GM18867 (cell line): ENCODE measurements at regions not wholly inside any gene's neighbourhood (a gene's known extent, or its start where the extent isn't known, plus 50 kb on each side); places are given as distances from the start of the nearest gene placed in this dataset.

Source experiments
- ATAC-seq: cut with Tn5 transposase; IDR thresholded peaks from one replicate; pipeline ENCODE4 v1.9.1; 2021; ENCODE audit warnings: mild to moderate bottlenecking, moderate library complexity; ENCODE audit not compliant: unreplicated experiment

- ATAC-seq, result no peak
Measured at GRCh38 chr10:128461991-128462390, 335.8 kb upstream of the MKI67 start.

GRCh38 chr10:128462844-128463243 is 336.6 kb upstream of the MKI67 start:
- ATAC-seq, result no peak

- ATAC-seq, result no peak
Measured at GRCh38 chr10:128463991-128464760, 338.0 kb upstream of the MKI67 start.

DNA sequence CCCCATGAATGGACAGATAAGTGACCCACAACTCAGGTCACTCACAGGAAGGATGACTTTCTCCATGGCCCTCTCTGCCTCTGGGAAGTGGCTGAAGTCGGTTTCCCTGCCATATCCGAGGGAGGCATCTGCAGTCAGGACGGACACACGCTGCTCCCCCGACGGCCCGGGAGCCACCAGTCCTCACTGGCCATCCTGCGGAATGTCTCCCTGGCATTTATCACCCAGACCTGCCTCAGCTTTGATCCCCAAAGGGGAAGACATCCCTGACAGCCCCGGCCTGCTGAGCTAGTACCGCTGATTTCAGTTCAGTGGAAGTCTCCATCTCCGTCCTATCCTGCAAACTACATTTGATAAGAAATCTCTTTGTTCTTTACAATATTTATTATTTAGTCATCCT is 339.5 kb upstream of the MKI67 start:
- ATAC-seq, result no peak

- no peak for ATAC-seq
Measured at GRCh38 chr10:128466831-128467371, 340.7 kb upstream of the MKI67 start.

DNA sequence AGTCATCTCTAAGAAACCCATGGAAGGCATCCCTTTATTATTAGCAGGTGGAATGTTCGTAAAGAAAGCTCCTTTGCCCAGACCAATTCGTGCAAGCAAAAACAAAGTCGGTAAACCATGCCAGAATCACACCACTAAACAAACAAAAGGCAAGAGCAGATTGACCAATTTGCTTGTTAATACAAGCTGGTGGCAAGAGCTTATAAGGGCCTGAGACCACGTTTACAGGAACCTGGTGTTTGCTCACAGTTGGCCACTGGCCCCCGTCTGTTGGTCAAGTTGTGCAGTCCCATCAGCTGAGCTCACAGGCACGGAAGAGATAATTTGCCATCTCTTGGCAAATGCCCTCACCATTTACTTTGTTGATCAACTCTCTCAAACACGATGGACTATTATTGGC is 342.2 kb upstream of the MKI67 start:
- ATAC-seq, result no peak

- ATAC-seq, result no peak
Measured at GRCh38 chr10:128469515-128469914, 343.3 kb upstream of the MKI67 start.

GRCh38 chr10:128470321-128470965 is 344.2 kb upstream of the MKI67 start:
- no peak for ATAC-seq

- no peak for ATAC-seq
Measured at GRCh38 chr10:128471151-128471550, 344.9 kb upstream of the MKI67 start.

DNA sequence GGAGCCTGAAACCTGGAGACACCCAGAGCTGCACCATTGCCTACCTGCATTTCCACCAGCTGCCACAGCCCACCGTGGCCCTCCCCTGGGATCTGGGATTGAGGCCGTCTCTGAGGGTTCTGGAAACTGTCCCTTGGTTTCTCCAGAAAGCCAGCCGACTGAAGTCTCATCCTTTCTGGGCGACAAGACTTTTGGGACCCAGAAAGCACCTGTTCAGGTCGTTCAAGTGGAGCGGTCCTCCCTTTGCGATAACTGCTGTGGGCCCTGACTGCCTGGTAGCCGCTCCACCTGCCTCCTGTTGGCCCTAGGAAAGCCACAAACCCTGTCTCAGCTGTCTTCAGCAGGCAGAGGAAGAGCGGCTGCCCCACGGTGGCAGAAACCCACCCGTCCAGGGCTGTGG is 346.0 kb upstream of the MKI67 start:
- no peak for ATAC-seq

DNA sequence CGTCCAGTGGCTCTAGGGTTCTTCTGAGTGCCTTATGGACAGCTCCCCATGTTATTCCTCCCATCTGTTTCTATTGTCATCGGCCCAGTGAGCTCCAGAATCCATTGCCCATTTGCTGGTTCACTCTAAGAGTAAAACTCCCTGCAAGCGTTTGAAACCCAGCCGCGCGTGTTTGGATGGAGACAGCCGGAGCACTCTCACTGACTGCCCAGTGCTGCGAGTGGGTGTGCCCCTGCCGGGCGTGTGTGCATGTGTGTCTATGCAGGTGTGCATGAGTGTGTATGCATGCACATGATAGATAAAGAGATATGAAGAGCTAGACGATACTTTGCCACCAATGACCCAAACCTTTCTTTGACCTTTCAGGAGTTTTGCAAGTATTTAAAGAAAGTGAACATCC is 347.2 kb upstream of the MKI67 start:
- no peak for ATAC-seq

DNA sequence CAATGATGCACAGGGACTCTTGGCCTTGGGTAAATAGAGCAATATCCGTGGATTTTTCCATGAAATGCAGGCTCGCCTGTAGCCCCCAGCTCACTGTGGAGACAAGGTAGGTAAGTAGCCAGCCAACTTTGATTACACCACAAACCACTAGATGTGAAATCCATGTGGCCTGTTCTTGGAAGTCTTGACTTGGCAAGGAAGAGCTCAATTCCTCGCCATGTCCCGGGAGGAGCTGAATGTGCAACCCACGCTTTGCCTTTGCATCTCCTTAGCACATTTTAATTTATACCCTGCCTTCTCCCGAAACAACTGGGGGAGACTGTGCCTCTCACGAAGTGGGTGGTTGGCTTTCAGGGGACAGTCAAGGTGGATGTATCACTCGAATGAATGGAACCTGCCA is 347.7 kb upstream of the MKI67 start:
- ATAC-seq, result no peak

DNA sequence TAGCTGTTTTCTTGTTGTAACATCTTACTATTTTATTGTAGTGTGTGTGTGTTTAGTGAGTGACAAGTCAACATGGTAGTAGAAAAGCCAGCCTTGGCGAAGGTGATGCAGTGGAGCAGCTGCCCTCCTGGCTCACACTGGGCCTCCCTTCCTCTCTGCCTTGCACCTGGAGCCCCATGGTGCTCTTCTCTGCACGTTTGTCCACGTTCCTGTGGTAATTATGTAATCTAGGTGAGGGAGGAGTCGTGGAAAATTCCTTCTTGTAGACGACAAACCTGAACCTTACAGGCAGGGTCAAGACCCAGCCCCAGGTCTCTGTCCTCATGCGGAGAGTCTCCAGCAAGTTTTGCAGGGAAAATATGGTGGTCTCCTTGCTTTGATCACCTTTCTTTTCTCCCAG is 348.3 kb upstream of the MKI67 start:
- ATAC-seq, result no peak

- no peak for ATAC-seq
Measured at GRCh38 chr10:128475686-128476367, 349.6 kb upstream of the MKI67 start.

DNA sequence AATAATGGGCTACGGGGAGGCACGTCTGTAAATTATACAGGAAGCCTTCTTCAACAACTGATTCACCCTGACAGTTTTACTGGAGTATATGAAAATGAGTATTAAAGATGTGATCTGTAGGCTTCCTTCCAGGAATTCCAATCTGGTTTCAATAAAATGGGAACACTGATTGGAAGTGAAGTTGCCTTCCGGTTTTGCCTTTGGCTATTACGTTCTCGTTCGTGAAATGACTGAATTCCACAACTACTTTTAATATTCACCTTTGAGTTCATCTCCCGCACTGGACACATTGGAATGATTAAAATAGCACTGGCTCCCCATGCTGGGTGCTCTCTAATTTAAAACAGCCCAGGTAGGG is 350.1 kb upstream of the MKI67 start:
- no peak for ATAC-seq

DNA sequence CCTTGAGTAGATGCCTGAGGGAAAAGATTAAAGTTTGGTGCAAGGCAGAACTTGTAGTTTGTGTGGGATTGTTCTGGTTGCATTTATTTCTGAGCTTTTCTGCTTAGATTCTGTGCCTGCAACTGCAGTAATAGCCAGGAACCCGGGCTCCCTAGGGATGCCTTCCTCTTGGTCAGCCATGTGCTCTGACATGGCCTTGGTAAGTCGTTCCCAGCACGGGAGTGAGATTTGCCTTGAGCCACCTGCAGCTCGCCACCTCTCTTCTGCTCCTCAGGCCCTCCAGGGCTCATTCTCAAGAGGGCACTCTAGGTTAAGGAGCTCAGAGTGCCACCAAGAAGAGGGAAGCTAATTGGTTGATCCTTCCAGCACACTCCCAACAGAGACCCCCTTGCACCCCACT is 350.6 kb upstream of the MKI67 start:
- ATAC-seq, result no peak

DNA sequence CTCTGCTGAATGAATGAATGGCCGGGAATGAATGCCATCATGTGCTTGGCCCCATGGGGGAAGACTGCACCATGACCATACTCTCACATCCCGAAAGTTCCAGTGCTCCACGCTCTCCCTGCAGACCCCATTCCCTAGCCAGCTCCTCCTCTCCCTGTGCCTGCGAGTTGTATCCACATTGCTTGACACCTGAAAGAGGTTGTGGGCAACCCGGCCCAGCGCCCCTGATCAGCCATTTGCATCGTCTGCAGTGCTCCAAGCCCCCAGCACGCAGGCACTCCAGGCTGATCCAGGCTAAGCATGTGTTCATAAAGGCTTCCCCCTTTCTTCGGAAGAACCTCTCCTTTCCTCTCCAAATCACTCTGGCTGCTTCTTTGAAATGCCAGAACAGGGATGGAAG is 354.4 kb upstream of the MKI67 start:
- ATAC-seq, result no peak

DNA sequence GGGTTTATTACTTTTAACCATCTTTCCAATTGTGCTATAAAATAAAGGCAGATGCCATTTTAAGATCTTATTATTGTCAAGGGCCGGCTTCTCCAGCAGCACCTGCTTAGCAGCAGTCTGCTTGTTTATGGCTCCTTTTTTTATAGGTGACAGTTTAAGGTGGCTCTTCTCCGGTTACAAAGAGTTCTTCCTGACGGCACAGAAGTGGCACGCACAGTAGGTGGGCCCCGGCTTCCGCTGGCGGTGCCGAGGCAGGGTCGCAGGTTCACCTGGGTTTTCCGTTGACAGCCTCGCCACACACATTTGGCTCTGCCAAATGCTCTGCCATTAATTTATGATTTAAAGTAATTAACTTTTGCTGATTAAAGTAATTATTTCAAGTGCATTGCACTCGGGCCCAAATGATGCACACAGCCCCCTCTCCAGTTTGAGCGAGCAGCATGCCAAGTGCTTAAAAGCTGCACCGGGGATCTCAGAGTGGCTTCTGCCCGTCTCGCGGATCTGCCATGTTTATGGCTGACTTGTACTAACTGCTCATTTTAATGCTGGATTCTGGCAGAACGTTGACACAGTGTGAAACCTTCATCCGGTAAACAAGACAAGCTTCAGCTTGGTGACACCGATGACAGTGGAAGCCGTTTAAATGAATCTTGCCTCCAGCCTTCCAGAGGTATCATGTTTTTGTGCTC is 355.1 kb upstream of the MKI67 start:
- ATAC-seq, result no peak

DNA sequence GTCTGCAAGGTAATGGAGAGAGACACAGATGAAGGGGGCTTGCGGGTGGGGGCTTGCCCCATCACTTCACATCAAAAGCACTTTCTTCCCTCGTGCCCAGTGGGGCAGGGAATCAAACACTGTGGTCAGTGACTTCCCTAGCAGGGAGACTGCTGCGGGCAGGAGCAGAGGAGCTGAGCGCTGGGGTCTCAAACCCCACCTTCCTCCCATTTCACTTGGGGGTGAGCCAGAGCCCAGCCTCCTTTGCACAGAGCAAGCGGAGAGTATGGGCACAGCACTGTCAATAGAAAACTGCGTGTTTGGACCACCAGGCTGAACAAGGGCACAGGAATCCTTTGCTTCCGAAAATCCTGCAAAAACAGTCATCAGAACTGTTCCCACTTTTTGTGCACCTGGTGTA is 355.8 kb upstream of the MKI67 start:
- no peak for ATAC-seq

DNA sequence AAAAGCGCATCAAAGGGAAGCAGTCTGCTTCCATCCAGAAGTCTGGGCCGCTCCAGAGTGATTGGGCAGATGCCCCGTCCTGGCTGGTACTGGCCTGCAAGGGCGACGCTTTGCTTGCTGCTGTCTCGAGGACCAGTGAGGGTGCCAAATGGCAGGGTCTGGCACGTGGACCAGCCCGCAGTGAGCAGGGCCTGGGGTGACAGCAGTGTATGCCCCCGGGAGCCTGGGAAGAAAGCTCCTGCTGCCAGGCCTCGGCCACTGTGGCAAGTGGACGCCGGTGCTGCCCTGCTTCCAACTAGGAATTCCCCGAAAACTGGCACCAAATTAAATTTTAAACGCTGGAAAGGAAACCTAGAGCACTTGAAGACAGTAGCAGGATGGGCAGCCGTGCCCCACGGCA is 357.0 kb upstream of the MKI67 start:
- ATAC-seq, result no peak

DNA sequence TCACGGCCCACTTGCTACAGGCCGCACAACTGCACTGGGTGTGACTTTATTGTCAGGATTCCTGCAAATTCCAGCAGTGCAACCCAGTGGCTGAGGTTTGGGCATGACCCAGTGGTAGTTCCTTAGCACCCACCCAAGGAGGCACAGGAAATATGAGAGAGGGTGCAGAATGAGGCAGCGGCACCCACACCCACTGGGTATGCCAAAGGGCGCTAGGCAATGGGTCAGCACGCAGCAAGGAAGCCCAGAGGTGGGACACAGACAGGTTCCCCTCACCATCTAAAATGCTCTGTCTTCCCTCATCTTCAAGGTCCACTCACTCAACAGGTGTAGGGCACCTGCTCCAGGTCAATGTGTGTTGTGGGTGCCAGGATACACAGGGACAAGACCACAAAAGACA is 357.8 kb upstream of the MKI67 start:
- no peak for ATAC-seq
